Endodermal cell (in vitro differentiated cells): ENCODE measurements at regions not wholly inside any gene's neighbourhood (a gene's known extent, or its start where the extent isn't known, plus 50 kb on each side); places are given as distances from the start of the nearest gene placed in this dataset.

Experiments used
- DNase-seq: peaks from one replicate; pipeline ENCODE4 v3.0.0-alpha.2; 2017
- H3K27ac ChIP-seq: 2 replicates; pipeline ENCODE4 v1.5.1; 2013; ENCODE audit warnings: mild to moderate bottlenecking, low read depth, low read length, moderate library complexity
- H3K27me3 ChIP-seq: 2 replicates; pipeline ENCODE4 v1.6.1; 2013; ENCODE audit warnings: mild to moderate bottlenecking, low read length, moderate library complexity; ENCODE audit not compliant: insufficient read depth, control insufficient read depth, poor library complexity, severe bottlenecking
- H3K36me3 ChIP-seq: 2 replicates; pipeline ENCODE4 v1.7.0; 2013; ENCODE audit warnings: mild to moderate bottlenecking, low read length, moderate library complexity; ENCODE audit not compliant: control insufficient read depth, insufficient read depth
- H3K4me1 ChIP-seq: one replicate; pipeline ENCODE4 v1.7.0; 2013; ENCODE audit warnings: low read length; ENCODE audit not compliant: control insufficient read depth, insufficient read depth
- H3K4me3 ChIP-seq: 2 replicates; pipeline ENCODE4 v1.5.1; 2013; ENCODE audit warnings: mild to moderate bottlenecking, low read length, moderate library complexity
- H3K9ac ChIP-seq: 2 replicates; pipeline ENCODE4 v1.6.1; 2013; ENCODE audit warnings: mild to moderate bottlenecking, low read length, moderate library complexity; ENCODE audit not compliant: poor library complexity, severe bottlenecking; ENCODE audit errors: extremely low read depth
- H3K9me3 ChIP-seq: 2 replicates; pipeline ENCODE4 v1.6.1; 2013; ENCODE audit warnings: mild to moderate bottlenecking, low read length, moderate library complexity; ENCODE audit not compliant: control insufficient read depth
- H3K27ac Mint-ChIP-seq: 2 replicates; pipeline ENCODE4 v1.8.0; 2020; ENCODE audit warnings: mixed read lengths
- H3K27me3 Mint-ChIP-seq: 2 replicates; pipeline ENCODE4 v1.8.0; 2021; ENCODE audit warnings: mild to moderate bottlenecking, mixed read lengths; ENCODE audit not compliant: insufficient read depth
- H3K36me3 Mint-ChIP-seq: 2 replicates; pipeline ENCODE4 v1.8.0; 2020; ENCODE audit warnings: low read depth, mixed read lengths
- H3K4me1 Mint-ChIP-seq: 2 replicates; pipeline ENCODE4 v1.8.0; 2020; ENCODE audit warnings: mixed read lengths
- H3K4me3 Mint-ChIP-seq: 2 replicates; pipeline ENCODE4 v1.8.0; 2020; ENCODE audit warnings: mild to moderate bottlenecking, moderate library complexity, mixed read lengths
- H3K9me3 Mint-ChIP-seq: 2 replicates; pipeline ENCODE4 v1.8.0; 2020; ENCODE audit warnings: mild to moderate bottlenecking, mixed read lengths
- CTCF ChIP-seq: fragments of 200-600 bp; sonication (generic); conservative IDR thresholded peaks from 2 replicates; pipeline ENCODE4 v1.5.0; 2021; ENCODE audit warnings: antibody characterized with exemption, mild to moderate bottlenecking
- WGBS, 2 experiments: methylation state at CpG; one replicate each; pipeline versions ENCODE4 v1.1.5 to v1.1.7; 2013; ENCODE audit warnings: missing lambda C conversion rate in 2 of 2, mixed read lengths in 1 of 2; ENCODE audit not compliant: insufficient coverage in 1 of 2, insufficient read length in 1 of 2; 5-methylcytosine and 5-hydroxymethylcytosine counted together

GRCh38 chr5:9922719-9923118 lies 292.6 kb upstream of the TAS2R1 start:
- H3K36me3 Mint-ChIP-seq = peaks cover 14% of the 10 kb centered on the region
- Histone ChIP-seq H3K9me3 (peaks cover 70% of the 10 kb centered on the region), H3K27me3 (no peaks in the 10 kb centered on the region), H3K27ac (no peak overlapping the region), H3K4me1 (peaks cover 4% of the 10 kb centered on the region), H3K4me3 (peak overlapping the region; percentile 37), H3K9ac (no peak overlapping the region), H3K36me3 (peaks cover 6% of the 10 kb centered on the region)
- H3K27ac Mint-ChIP-seq = no peak overlapping the region
- H3K4me1 Mint-ChIP-seq = peaks cover 34% of the 10 kb centered on the region
- no peak overlapping the region for H3K4me3 Mint-ChIP-seq
- H3K9me3 Mint-ChIP-seq = peaks cover 40% of the 10 kb centered on the region
- no peaks in the 10 kb centered on the region for H3K27me3 Mint-ChIP-seq
- DNase-seq = no peak
- peak; percentile 73 for TF ChIP-seq CTCF

- H3K9me3 Mint-ChIP-seq = peaks cover 40% of the 10 kb centered on the region
- H3K27me3 Mint-ChIP-seq = no peaks in the 10 kb centered on the region
- H3K9me3 ChIP-seq = peaks cover 51% of the 10 kb centered on the region
- no peaks in the 10 kb centered on the region for H3K27me3 ChIP-seq
- H3K4me1 ChIP-seq = no peaks in the 10 kb centered on the region
- peaks cover 17% of the 10 kb centered on the region for H3K4me1 Mint-ChIP-seq
- peaks cover 14% of the 10 kb centered on the region for H3K36me3 Mint-ChIP-seq
- 97 to 100% methylated on average over 5 to 8 of the region's 8 CpGs for WGBS, 2 experiments
- no peak overlapping the region for H3K27ac Mint-ChIP-seq
- peak; percentile 17 for TF ChIP-seq CTCF
- no peaks in the 10 kb centered on the region for H3K36me3 ChIP-seq
- no peak overlapping the region for H3K4me3 Mint-ChIP-seq
- no peak for DNase-seq
- H3K9ac ChIP-seq = no peak overlapping the region
- no peak overlapping the region for H3K27ac ChIP-seq
- H3K4me3 ChIP-seq = no peak overlapping the region
Observed at GRCh38 chr5:9920697-9921096, 290.5 kb upstream of the TAS2R1 start.

- Mint-ChIP-seq H3K27me3 (no peaks in the 10 kb centered on the region), H3K4me3 (no peak overlapping the region), H3K27ac (no peak overlapping the region), H3K9me3 (peaks cover 28% of the 10 kb centered on the region), H3K4me1 (peaks cover 5% of the 10 kb centered on the region), H3K36me3 (peaks cover 8% of the 10 kb centered on the region)
- no peaks in the 10 kb centered on the region for H3K36me3 ChIP-seq
- peaks cover 40% of the 10 kb centered on the region for H3K9me3 ChIP-seq
- no peak for TF ChIP-seq CTCF
- H3K4me1 ChIP-seq = no peaks in the 10 kb centered on the region
- 88 to 95% methylated on average over 7 to 11 of the region's 11 CpGs for WGBS, 2 experiments
- no peaks in the 10 kb centered on the region for H3K27me3 ChIP-seq
- DNase-seq = no peak
- no peak overlapping the region for H3K4me3 ChIP-seq
- no peak overlapping the region for H3K9ac ChIP-seq
- H3K27ac ChIP-seq = no peak overlapping the region
Observed at GRCh38 chr5:9919306-9920030, 289.3 kb upstream of the TAS2R1 start.
